Femur (tissue), 1 donor: ENCODE measurements at regions not wholly inside any gene's neighbourhood (a gene's known extent, or its start where the extent isn't known, plus 50 kb on each side); places are given as distances from the start of the nearest gene placed in this dataset.
"Not testable (repeated sequence)": the region's sequence is repeated elsewhere in the genome, so short reads cannot be mapped to it uniquely, and the experiment has no call there.

ENCODE experiments used
- DNase-seq: peaks from one replicate; pipeline ENCODE4 v3.0.0-alpha.2; 2017

DNA sequence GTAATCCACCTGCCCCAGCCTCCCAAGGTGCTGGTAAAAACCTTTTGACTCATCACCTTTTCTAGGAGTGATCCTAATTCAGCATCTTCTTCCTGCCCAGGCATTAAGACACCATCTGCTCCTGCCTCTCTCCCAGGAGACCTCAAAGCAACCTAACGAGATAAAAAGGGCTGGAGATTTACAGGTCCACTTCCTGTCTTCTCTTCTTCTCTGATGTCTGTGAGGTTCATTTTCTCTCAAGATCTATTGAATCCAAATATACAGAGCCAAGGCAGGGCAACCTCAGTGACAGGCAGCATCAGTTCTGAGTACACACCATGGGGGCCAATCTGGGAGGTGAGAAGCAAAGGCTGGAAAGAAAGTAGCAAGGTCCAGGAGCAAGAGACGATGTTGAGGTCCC is 219.4 kb downstream of the SETD4 start:
- no peak for DNase-seq

DNA sequence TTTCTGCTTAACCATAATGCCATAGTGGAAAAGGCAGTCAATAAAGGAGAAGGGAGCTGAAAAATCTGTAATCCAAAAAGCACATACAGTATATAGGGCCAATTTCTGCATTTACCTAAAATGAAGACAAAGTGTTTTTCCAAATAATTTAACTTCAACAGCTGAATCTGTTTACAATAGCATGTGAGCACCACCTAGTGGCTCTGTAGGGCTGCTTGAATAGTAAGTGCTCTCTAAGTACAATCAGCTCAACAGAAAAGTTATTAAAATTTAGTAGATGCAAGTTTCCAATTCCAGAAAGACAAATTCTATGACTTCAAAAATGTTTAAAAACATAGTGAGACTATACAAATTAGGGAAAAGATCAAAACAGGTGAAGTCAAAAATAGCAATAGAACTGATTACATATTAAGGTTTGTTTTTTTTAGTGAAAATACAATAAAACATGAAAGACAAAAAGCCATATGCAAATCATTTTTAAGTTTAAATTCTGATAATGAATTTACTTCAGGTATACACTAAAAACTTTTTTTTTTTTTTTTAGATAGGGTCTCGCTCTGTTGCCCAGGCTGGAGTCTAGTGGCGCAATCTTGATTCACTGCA is 220.0 kb downstream of the SETD4 start:
- peak; percentile 67 for DNase-seq

DNA sequence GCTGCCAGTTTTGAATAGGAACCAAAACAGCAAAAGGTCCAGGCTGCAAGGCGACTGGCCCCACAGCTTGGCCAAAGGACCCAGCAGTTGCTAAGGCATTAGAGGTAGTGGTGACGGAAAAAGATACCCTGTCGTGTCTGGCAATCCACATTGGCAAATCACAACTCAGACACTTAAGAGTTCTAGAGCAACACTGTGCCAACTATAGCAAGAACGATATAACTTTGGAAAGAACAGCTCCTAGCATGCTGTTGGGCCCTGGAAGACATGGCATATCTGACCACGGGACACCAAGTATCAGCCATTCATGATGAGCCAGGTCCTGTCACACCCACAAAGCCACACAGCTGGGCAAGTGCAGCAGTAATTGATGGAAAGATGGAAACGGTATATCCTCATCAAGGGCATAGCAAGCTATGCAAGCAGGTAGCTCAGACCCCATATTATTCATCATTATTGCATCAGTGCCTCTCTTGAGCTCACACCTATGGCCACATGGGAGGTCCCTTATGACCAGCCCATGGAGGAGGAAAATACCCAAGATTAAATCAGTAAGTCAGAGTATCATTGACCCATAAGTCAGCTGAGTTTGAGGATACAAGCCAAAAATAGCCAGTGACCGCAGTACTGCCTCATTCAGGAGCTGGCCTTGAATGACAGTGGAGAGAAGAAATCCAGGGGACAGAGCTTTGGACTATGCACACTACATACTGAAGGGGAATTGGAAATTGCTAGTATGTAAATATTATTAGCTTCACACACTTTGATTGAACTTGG is 221.2 kb downstream of the SETD4 start:
- DNase-seq: no peak

- DNase-seq: no peak
Observed at GRCh38 chr21:35838350-35838749, 222.0 kb downstream of the SETD4 start.

- no peak for DNase-seq
Observed at GRCh38 chr21:35833991-35834390, 226.3 kb downstream of the SETD4 start.

- no peak for DNase-seq
Observed at GRCh38 chr21:35833388-35833787, 226.9 kb downstream of the SETD4 start.

DNA sequence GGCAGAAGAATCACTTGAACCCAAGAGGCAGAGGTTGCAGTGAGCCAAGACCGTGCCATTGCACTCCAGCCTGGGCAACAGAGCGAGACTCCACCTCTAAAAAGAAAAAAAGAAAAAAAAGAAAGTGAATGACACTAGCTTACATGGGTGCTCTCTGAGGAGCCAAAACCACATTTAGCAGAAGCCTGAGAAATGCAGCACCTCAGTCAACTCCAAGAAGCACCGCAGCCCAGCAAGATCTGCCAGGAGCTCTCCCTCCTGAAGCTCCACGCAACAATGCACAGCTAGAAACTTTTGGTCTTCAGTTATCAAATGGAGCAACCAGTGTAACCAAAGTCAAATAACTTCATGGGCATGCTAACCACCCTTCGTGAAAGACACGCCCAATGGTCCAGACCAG is 229.1 kb downstream of the SETD4 start:
- no peak for DNase-seq

DNA sequence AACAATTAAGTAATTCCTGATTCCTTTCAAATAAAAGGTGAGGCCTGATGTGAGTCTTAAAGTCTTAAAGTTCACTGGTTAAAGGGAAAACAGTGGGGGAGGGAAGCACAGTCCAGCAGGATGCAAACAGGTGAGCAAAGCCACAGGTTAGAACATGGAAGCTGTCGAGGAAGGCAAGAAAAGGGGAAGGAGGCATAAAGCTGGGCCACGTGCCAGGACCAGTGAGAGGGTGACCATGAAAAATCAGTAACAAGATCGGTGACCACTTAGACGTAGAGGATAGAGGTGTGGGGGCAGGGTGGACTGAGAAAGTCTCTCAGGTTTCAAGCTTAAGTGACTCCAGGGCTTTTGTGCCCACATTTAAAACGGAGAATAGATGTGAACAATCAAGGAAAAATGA is 231.3 kb downstream of the SETD4 start:
- DNase-seq: no peak

DNA sequence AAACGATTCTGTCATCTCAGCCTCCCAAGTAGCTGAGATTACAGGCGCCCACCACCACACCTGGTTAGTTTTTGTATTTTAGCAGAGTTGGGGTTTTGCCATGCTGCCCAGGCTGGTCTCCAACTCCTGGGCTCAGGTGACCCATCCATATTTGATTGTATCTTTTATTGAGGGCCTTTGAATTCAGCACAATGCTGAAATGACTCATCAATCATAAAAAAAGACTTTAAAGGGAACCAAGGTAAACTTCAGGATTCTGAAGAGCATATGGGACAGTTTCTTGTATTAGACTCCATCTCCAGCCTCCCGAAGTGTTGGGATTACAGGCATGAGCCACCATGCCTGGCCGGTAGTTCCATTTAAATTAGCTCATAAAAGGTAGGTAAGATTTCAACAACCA is 232.2 kb downstream of the SETD4 start:
- DNase-seq: no peak

GRCh38 chr21:35827004-35827403 is 233.3 kb downstream of the SETD4 start:
- DNase-seq: no peak

DNA sequence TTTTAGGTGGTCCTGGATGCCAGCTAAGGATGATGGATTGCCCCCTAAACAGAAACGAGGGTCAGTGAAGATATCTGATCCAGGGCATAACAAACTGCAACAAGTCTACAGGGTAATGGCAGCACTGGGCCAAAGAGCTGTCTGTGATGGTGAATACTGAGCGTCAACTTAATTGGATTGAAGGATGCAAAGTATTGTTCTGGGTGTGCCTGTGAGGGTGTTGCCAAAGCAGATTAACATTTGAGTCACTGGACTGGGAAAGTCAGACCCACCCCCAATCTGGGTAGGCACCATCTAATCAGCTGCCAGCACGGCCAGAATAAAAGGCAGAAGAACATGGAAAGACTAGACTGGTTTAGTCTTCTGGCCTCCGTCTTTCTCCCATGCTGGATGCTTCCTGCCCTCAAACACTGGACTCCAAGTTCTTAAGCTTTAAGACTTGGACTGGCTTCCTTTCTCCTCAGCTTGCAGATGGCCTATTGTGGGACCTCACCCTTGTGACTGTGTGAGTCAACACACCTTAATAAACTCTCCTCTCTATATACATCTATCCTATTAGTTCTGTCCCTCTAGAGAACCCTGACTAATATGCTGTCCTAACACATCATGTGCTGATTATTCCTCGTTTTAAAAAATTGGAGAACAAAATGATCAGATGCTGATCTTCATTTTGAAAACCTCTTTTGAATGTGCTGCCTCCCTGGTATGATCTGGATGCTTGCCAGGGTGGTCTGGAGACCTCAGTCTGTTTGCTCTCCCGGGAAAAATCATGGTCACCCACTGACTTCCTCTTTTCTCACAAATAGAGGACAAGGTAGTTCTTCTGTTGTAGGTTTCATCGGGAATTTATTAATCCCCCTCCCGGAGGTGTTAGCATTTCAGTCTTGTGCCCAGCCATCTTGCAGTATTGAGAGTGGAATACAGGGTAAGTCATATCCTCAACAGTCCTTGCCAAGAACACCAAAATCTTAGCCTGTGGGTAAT is 234.7 kb downstream of the SETD4 start:
- DNase-seq: no peak

DNA sequence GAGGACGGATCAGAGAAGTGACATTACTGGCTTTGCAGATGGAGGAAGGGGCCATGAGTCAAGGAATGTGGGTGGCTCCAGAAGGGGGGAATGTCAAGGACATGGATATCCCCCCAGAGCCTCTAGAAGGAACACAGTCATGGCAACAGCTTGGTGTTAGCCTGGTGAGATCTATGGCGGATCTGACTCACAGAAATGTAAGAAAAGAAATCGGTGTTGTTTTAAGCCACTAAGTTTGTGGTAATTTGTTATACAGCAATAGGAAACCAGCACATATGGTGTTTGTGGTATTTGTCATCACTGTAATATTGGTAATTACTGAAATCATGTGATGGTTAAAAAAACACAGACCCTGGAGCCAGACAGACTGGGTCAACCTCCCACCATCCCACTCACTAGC is 236.2 kb downstream of the SETD4 start:
- DNase-seq: no peak

DNA sequence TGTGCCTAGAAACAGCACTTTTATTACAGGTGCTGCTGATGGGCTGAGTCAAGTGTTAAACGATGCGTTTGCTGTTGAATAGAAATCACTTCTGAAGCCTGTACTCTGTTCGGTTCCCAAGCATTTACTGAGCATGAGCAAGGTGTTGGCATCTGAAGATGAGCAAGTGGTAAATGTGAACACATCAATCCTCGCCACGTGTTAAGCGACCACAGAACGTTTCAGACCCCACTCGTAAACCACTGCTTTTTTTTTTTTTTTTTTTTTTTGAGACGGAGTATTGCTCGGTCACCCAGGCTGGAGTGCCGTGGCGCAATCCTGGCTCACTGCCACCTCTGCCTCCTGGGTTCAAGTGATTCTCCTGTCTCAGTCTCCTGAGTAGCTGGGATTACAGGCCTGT is 241.2 kb downstream of the SETD4 start:
- no peak for DNase-seq

DNA sequence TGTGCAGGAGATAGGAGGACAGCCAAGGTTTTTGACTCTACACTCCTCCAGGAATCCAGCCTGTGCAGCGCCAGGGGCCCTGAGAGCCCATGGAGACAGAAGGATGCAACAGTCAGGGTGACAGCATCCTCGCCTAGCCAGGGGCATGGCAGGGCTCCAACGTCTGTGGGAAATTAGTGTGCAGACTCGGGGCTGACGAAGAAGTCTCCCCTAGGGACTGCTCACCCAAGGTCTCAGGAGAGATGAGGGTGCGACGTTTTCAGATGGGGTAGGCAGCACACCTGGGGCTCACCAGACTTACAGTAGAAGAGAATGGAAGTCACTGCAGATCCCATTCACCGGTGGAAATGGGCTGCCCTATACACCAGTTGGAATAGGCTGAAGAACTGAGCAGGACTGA is 241.7 kb downstream of the SETD4 start:
- DNase-seq: no peak

DNA sequence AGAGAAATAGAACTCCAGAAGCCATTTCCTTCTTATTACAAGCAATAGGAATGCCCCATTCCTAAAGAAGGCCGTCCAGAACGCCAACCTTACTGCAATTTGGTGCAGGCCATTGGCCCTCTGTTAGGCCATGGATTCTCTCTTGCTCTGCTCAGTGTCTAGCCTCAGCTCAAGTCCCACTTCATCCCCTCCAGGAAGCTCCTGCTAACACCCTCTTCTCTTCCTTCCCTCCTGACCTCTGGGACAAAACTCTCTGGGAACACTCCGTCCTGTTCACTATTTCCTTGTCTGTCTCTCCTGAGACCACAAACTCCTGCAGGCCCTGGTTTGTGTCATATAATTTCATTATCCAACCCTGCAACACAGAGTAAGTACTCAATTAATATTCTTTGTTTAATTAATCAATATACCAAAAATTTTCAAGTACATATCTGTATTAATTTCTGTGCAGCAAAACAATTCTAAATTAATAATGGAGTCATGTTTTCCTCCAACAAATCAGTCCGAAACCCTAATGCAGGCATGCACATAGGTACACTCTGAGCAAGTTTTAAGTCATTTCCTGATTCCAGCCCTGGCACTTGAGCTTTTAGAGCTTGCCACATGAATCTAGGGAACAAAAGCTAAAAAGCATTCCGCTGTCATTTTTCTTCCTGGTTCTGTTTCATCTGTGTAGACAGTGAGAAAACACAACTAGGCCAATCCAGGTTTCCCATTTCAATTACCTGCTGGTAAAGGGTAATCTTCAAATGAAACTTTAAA is 245.3 kb downstream of the SETD4 start:
- DNase-seq: no peak

GRCh38 chr21:35812679-35813078 is 247.6 kb downstream of the SETD4 start:
- no peak for DNase-seq

DNA sequence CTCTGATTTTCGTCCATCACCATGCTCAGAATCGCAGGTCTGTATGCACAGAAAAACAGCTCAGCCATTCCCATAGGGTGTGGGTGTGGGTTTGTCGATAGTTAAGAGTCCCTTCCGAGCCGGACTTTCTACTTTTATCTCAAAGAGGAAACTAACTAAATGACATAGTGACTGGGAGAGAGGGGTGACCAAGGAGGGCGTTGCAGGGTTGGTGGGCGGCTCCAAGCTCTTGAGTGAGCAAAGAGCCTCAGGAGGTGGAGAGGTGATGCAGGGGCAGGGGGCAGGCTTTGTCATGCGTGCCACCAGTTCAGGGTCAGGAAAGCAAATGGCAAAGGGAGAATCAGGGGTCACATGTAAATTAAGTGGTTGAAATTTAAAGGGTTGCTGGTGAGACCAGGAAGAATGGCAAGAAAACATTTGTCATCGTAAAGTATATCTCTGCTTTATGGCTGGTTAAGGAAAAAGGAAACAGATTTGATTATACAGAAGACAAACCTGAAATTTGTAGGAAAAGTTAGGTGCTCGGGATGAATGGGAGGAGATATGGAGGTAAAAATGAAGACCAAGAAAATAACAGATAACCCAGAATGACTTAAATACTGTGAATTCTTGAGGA is 249.0 kb downstream of the SETD4 start:
- DNase-seq: no peak

DNA sequence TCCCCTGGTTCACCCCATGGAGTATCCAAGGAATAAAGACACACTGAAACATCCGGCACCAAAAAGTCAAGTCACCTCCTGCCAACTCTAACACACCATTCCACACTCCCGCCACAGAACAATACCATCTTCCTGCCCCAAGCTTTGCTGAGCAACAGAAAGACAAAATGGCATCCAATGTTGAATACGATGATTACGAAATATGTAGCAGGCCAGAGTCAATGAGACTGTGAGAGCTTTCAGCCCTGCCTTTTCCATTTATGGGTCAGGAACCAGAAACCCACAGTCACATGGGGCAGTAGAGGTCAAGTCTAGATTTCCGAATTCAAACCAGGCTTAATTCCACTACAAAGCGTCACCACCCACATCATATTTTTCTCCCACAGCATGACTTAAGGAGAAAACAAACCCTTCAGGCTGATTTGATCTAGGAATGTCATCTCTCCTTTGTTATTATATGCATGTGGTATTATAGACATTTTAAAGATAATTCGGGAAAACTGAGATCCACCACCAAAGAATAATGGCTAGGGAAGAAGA is 249.8 kb downstream of the SETD4 start:
- DNase-seq: no peak

- DNase-seq: no peak
Observed at GRCh38 chr21:35801391-35801790, 258.9 kb downstream of the SETD4 start.

DNA sequence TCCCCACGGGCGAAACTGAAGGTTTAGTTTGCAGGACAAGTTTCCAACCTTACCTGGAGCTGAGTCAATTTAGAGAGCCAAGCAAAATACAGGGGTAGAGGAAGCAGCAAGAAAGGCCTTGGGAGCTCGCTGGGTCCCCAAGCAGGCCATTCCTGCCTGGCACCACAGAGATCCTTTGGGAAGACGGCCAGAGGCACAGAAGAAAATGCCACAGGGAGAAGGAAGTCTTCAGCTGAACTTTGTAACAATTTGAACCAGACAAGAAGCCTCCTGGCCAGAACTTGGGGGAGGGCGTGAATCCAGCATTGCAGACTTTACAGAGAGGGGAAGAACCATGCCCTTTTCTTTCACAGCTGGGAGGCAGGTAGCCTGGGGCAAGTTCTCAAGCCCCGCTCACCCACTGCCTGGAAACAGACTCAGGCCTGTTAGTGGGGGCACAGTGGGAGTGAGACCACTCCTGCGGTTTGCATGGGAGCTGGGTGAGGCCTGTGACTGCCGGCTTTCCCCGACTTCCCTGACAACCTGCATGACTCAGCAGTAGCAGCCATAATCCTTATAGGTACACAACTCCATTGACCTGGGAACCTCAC is 259.4 kb downstream of the SETD4 start:
- DNase-seq: not testable (repeated sequence)

DNA sequence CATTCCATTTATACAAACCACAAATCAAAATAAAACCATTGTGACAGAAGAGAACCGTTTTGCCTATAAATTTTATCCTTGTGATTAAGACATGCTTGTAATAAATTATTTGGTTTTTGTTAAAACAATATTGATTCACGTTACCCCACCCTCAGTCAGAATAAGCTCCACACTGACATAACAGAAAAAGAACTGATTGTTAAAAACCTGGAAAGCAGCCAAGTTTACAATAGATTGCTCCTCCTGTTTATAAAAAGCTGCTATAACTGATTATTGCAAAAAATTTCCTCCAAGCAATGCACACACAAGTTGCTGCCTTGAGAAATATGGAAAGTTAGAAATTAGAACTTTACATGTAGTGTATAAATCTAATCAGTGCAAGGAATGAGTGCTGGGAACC is 263.5 kb downstream of the SETD4 start:
- DNase-seq: no peak

DNA sequence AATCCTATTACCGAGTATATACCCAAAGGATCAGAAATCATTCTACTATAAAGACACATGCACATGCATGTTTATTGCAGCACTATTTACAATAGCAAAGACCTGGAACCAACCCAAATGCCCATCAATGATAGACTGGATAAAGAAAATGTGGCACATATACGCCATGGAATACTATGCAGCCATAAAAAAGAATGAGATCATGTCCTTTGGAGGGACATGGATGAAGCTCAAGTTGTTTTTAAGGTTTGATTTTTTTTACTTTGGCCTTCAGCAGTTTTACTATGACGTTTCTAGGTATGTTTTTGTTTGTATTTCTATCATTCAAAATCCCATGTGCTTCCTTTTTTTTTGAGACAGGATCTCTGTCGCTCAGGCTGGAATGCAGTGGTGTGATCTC is 265.8 kb downstream of the SETD4 start:
- DNase-seq: not testable (repeated sequence)
